Osteocyte (in vitro differentiated cells): ENCODE measurements at regions not wholly inside any gene's neighbourhood (a gene's known extent, or its start where the extent isn't known, plus 50 kb on each side); places are given as distances from the start of the nearest gene placed in this dataset.

ENCODE experiments used
- DNase-seq: peaks from one replicate; pipeline ENCODE4 v3.0.0; 2021; ENCODE audit warnings: mixed read lengths; ENCODE audit not compliant: unreplicated experiment; ENCODE audit errors: extremely low spot score
- H3K27ac Mint-ChIP-seq: one replicate; pipeline ENCODE4 v1.8.0; 2021; ENCODE audit warnings: mild to moderate bottlenecking, mixed read lengths; ENCODE audit not compliant: unreplicated experiment
- H3K27me3 Mint-ChIP-seq: one replicate; pipeline ENCODE4 v1.8.0; 2021; ENCODE audit warnings: mixed read lengths; ENCODE audit not compliant: unreplicated experiment
- H3K36me3 Mint-ChIP-seq: one replicate; pipeline ENCODE4 v1.8.0; 2021; ENCODE audit warnings: mixed read lengths; ENCODE audit not compliant: unreplicated experiment
- H3K4me1 Mint-ChIP-seq: one replicate; pipeline ENCODE4 v1.8.0; 2021; ENCODE audit warnings: mixed read lengths; ENCODE audit not compliant: unreplicated experiment
- H3K4me3 Mint-ChIP-seq: one replicate; pipeline ENCODE4 v1.8.0; 2021; ENCODE audit warnings: mild to moderate bottlenecking, moderate library complexity, mixed read lengths; ENCODE audit not compliant: unreplicated experiment
- H3K9me3 Mint-ChIP-seq: one replicate; pipeline ENCODE4 v1.8.0; 2021; ENCODE audit warnings: mixed read lengths; ENCODE audit not compliant: unreplicated experiment
- TF ChIP-seq, protein P1 (sequence below): fragments of 200-600 bp; sonication (generic); IDR thresholded peaks from 2 replicates; pipeline ENCODE4 v1.5.0; 2021; ENCODE audit warnings: antibody characterized with exemption, mild to moderate bottlenecking, moderate library complexity

DNA sequence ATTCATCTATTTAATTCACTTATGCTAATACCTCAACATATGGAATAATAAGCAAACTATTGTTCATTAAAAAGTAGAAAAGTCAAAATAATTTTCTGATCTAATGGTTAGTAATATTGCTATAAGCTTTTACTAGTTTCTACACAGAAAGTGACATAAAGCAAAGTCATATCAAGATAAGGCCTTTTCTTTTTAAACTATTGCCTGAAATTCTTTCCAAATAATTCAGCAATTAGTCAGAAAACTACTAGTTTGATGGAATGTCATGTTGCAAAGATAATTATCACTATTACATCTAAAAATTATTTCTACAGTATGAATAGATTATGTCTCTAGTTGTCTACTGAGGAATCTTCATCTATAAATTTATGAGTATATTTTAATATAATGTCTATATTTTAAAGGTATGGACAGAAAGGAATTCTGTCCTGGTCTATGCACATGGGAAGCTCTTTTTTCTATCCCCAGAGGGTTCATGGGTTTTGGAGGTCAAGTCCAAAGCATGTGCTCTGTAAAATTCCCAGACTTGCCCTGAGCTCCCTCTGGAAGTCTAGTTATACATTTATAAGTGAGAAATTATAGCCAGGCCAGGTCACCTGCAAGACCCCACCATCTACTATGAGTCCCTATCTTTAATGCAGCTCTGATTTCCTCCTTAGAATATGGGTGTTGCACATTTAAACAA lies 84.6 kb upstream of the DPYD start:
- TF ChIP-seq, protein P1, sequence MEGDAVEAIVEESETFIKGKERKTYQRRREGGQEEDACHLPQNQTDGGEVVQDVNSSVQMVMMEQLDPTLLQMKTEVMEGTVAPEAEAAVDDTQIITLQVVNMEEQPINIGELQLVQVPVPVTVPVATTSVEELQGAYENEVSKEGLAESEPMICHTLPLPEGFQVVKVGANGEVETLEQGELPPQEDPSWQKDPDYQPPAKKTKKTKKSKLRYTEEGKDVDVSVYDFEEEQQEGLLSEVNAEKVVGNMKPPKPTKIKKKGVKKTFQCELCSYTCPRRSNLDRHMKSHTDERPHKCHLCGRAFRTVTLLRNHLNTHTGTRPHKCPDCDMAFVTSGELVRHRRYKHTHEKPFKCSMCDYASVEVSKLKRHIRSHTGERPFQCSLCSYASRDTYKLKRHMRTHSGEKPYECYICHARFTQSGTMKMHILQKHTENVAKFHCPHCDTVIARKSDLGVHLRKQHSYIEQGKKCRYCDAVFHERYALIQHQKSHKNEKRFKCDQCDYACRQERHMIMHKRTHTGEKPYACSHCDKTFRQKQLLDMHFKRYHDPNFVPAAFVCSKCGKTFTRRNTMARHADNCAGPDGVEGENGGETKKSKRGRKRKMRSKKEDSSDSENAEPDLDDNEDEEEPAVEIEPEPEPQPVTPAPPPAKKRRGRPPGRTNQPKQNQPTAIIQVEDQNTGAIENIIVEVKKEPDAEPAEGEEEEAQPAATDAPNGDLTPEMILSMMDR = no peak
- DNase-seq = no peak
- Mint-ChIP-seq H3K4me3 (no peak overlapping the region), H3K27ac (no peak overlapping the region), H3K4me1 (peaks cover 40% of the 10 kb centered on the region), H3K9me3 (no peaks in the 10 kb centered on the region), H3K27me3 (no peaks in the 10 kb centered on the region), H3K36me3 (no peaks in the 10 kb centered on the region)

DNA sequence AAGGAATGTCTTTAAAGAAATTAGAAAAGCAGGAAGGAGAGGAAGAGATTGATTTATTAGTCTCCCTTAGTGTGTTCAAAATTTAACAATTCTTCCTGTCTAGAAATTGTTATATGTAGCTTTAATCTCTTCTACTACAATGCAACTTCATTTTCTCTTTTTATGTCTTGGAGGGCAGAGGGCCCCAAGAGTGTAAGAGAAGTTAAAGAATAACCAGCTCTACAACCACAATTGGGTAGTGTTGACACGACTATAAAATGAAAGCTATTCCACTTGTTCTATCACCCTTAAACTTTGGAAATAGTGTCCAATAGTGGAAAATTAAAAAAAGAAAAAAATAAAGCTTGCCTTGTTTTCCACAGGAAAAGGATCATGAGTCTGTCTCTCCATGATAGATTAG lies 82.6 kb upstream of the DPYD start:
- no peaks in the 10 kb centered on the region for H3K27me3 Mint-ChIP-seq
- TF ChIP-seq, protein P1 = no peak
- H3K4me1 Mint-ChIP-seq = peaks cover 25% of the 10 kb centered on the region
- H3K4me3 Mint-ChIP-seq = no peak overlapping the region
- H3K9me3 Mint-ChIP-seq = no peaks in the 10 kb centered on the region
- no peak overlapping the region for H3K27ac Mint-ChIP-seq
- no peak for DNase-seq
- H3K36me3 Mint-ChIP-seq = no peaks in the 10 kb centered on the region

DNA sequence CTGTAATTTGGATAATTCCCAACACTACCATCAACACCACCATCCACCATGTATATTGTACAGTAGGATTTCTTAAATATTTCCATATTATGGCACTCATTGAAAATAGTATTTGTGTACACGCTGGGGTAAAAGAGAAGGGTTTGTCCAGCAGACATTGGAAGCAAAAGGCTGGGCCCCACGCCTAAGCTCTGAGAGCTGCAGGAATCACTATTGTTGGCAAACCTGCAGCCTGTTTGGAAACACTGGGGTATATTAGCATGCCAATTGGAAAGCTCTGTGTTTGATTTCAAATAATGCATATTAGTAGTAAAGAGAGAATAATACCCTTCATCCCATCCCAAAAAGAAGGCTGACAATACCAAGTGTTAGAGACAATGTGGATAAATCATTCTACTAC lies 81.5 kb upstream of the DPYD start:
- TF ChIP-seq, protein P1 = no peak
- DNase-seq = no peak
- Mint-ChIP-seq H3K9me3 (no peaks in the 10 kb centered on the region), H3K27ac (no peak overlapping the region), H3K27me3 (no peaks in the 10 kb centered on the region), H3K36me3 (no peaks in the 10 kb centered on the region), H3K4me3 (no peak overlapping the region), H3K4me1 (peaks cover 23% of the 10 kb centered on the region)

- H3K4me1 Mint-ChIP-seq = peaks cover 25% of the 10 kb centered on the region
- TF ChIP-seq, protein P1 = peak; percentile 59
- H3K27me3 Mint-ChIP-seq = no peaks in the 10 kb centered on the region
- no peaks in the 10 kb centered on the region for H3K9me3 Mint-ChIP-seq
- H3K4me3 Mint-ChIP-seq = no peak overlapping the region
- H3K27ac Mint-ChIP-seq = no peak overlapping the region
- DNase-seq = no peak
- H3K36me3 Mint-ChIP-seq = no peaks in the 10 kb centered on the region
Measured at GRCh38 chr1:98001764-98002163, 80.9 kb upstream of the DPYD start.

GRCh38 chr1:97999320-97999719 lies 78.5 kb upstream of the DPYD start:
- H3K4me3 Mint-ChIP-seq = no peak overlapping the region
- H3K9me3 Mint-ChIP-seq = no peaks in the 10 kb centered on the region
- peaks cover 18% of the 10 kb centered on the region for H3K4me1 Mint-ChIP-seq
- DNase-seq = no peak
- TF ChIP-seq, protein P1 = no peak
- no peaks in the 10 kb centered on the region for H3K27me3 Mint-ChIP-seq
- H3K36me3 Mint-ChIP-seq = no peaks in the 10 kb centered on the region
- no peak overlapping the region for H3K27ac Mint-ChIP-seq
